IPS-NIHi7 (cell line): ENCODE measurements at regions not wholly inside any gene's neighbourhood (a gene's known extent, or its start where the extent isn't known, plus 50 kb on each side); places are given as distances from the start of the nearest gene placed in this dataset.
"Not testable (repeated sequence)": the region's sequence is repeated elsewhere in the genome, so short reads cannot be mapped to it uniquely, and the experiment has no call there.

Experiments used
- DNase-seq: peaks from one replicate; pipeline ENCODE4 v3.0.0; 2012; ENCODE audit warnings: mixed read lengths; ENCODE audit errors: extremely low spot score

- no peak for DNase-seq
Measured at GRCh38 chr4:129676934-129677333, 581.0 kb downstream of the C4orf33 start.

GRCh38 chr4:129682586-129682985 is 586.6 kb downstream of the C4orf33 start:
- no peak for DNase-seq

GRCh38 chr4:129707949-129708348 is 612.0 kb downstream of the C4orf33 start:
- DNase-seq = no peak

- no peak for DNase-seq
Measured at GRCh38 chr4:129708784-129709183, 612.8 kb downstream of the C4orf33 start.

GRCh38 chr4:129738175-129738574 is 642.2 kb downstream of the C4orf33 start:
- DNase-seq = no peak

- peak; percentile 8 for DNase-seq
Measured at GRCh38 chr4:129747756-129748155, 651.8 kb downstream of the C4orf33 start.

- no peak for DNase-seq
Measured at GRCh38 chr4:129748991-129749390, 653.0 kb downstream of the C4orf33 start.

- DNase-seq = no peak
Measured at GRCh38 chr4:129751646-129752045, 655.7 kb downstream of the C4orf33 start.

GRCh38 chr4:129783596-129783995 is 687.6 kb downstream of the C4orf33 start:
- DNase-seq = no peak

- no peak for DNase-seq
Measured at GRCh38 chr4:129788486-129788885, 692.5 kb downstream of the C4orf33 start.

- DNase-seq = no peak
Measured at GRCh38 chr4:129804461-129804981, 708.6 kb downstream of the C4orf33 start.

- no peak for DNase-seq
Measured at GRCh38 chr4:129806986-129807385, 711.0 kb downstream of the C4orf33 start.

- DNase-seq = no peak
Measured at GRCh38 chr4:129808242-129808641, 712.3 kb downstream of the C4orf33 start.

GRCh38 chr4:129821073-129821472 is 725.1 kb downstream of the C4orf33 start:
- no peak for DNase-seq

GRCh38 chr4:129821963-129822362 is 726.0 kb downstream of the C4orf33 start:
- DNase-seq = no peak

GRCh38 chr4:129822701-129823100 is 726.7 kb downstream of the C4orf33 start:
- peak; percentile 15 for DNase-seq

GRCh38 chr4:129823105-129823504 is 727.2 kb downstream of the C4orf33 start:
- DNase-seq = no peak

GRCh38 chr4:129829373-129829772 is 733.4 kb downstream of the C4orf33 start:
- DNase-seq = no peak

- no peak for DNase-seq
Measured at GRCh38 chr4:129839687-129840086, 743.7 kb downstream of the C4orf33 start.

- DNase-seq = no peak
Measured at GRCh38 chr4:129842096-129842495, 746.1 kb downstream of the C4orf33 start.

- no peak for DNase-seq
Measured at GRCh38 chr4:129852434-129852833, 756.5 kb downstream of the C4orf33 start.

GRCh38 chr4:129853685-129854467 is 757.9 kb downstream of the C4orf33 start:
- DNase-seq = not testable (repeated sequence)

- DNase-seq = no peak
Measured at GRCh38 chr4:129862461-129862860, 766.5 kb downstream of the C4orf33 start.

GRCh38 chr4:129863206-129863605 is 767.3 kb downstream of the C4orf33 start:
- no peak for DNase-seq
